ENCODE measurements at regions not wholly inside any gene's neighbourhood (a gene's known extent, or its start where the extent isn't known, plus 50 kb on each side); places are given as distances from the start of the nearest gene placed in this dataset.

- TF ChIP-seq REST (IDR thresholded peaks at IDR 0.05; ENCODE audit: insufficient read depth in 1 of 2, low read depth in 2 of 2, low read length in 2 of 2) (no peak), POLR2AphosphoS5 (IDR thresholded peaks at IDR 0.05; ENCODE audit: low read depth, low read length) (no peak), TAF1 (IDR thresholded peaks at IDR 0.05; ENCODE audit: borderline replicate concordance, insufficient read depth, low read length) (no peak), SIN3A (IDR thresholded peaks at IDR 0.05; ENCODE audit: borderline replicate concordance, insufficient read depth, low read length) (no peak), FOXP2 (optimal IDR thresholded peaks at IDR 0.05; ENCODE audit: borderline replicate concordance, extremely low read depth, extremely low read length, insufficient read depth) (no peak)
These were observed 158.4 kb upstream of the IRX3 start for GRCh38 chr16:54444851-54445458.
